Left lung (tissue), 4 donors: ENCODE measurements at regions not wholly inside any gene's neighbourhood (a gene's known extent, or its start where the extent isn't known, plus 50 kb on each side); places are given as distances from the start of the nearest gene placed in this dataset.
"Not testable (repeated sequence)": the region's sequence is repeated elsewhere in the genome, so short reads cannot be mapped to it uniquely, and the experiment has no call there.

ENCODE experiments used
- ATAC-seq: fragments of 200-7000 bp; cut with Tn5 transposase; one replicate; pipeline ENCODE4 v1.9.1; 2020; ENCODE audit warnings: moderate library complexity
- DNase-seq, 4 donors: peaks; one replicate each; pipeline ENCODE4 v3.0.0-alpha.2; 2013 to 2020
- H3K27ac ChIP-seq, 2 donors: fragments of 200-600 bp; sonication (generic) in 1 of 2; one replicate each; pipeline versions ENCODE4 v1.5.0 to v1.8.0; 2020 to 2021
- H3K27me3 ChIP-seq, 2 donors: fragments of 200-600 bp; sonication (generic) in 1 of 2; one replicate each; pipeline versions ENCODE4 v1.5.0 to v1.8.0; 2020 to 2021
- H3K36me3 ChIP-seq, 2 donors: fragments of 200-600 bp; sonication (generic) in 1 of 2; one replicate each; pipeline versions ENCODE4 v1.5.0 to v1.8.0; 2020 to 2021
- H3K4me1 ChIP-seq, 2 donors: fragments of 200-600 bp; one replicate each; pipeline ENCODE4 v1.8.0; 2021
- H3K4me3 ChIP-seq, 2 donors: fragments of 200-600 bp; sonication (generic) in 1 of 2; one replicate each; pipeline versions ENCODE4 v1.5.0 to v1.8.0; 2020 to 2021; ENCODE audit warnings: mild to moderate bottlenecking in 1 of 2
- H3K9me3 ChIP-seq, 2 donors: fragments of 200-600 bp; sonication (generic) in 1 of 2; one replicate each; pipeline versions ENCODE4 v1.5.0 to v1.8.0; 2020 to 2021
- intact Hi-C, 2 donors: fragments of 100-400 bp; cut with DNase I; formaldehyde crosslinking; loops; one replicate each; pipeline versions ENCODE4 v1.11.2 to v1.14.2; 2022
- TF ChIP-seq, protein P1 (sequence below), 2 donors: fragments of 200-600 bp; sonication (generic) in 1 of 2; IDR thresholded peaks; one replicate each; pipeline versions ENCODE4 v1.5.0 to v1.8.0; 2021; ENCODE audit warnings: antibody characterized with exemption in 2 of 2
- donor health status: DM: no; HTN: yes; CAD: no.
- donor health status: DM: no; HTN: no; CAD: no.

DNA sequence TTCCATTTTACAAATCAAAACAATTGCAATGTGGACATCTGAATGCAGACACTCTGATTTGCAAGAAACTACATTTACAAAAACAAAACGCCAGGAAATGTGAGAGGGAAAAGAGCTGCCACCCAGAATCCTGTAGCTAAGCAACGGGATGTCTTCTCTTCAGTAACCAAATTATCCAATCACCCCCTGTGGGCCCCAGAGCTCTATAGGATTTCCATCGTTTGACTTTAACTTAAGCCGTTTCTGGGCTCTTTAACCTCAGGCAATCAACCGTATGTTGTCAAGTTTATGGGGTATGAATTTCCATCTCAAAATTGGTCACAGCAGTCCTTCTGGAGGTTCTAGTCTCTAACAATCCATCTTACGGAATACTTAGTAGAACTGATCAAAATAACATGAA is 240.5 kb downstream of the ETV1 start:
- intact Hi-C loops: no loop called here
- DNase-seq (no peak), ATAC-seq (no peak)

DNA sequence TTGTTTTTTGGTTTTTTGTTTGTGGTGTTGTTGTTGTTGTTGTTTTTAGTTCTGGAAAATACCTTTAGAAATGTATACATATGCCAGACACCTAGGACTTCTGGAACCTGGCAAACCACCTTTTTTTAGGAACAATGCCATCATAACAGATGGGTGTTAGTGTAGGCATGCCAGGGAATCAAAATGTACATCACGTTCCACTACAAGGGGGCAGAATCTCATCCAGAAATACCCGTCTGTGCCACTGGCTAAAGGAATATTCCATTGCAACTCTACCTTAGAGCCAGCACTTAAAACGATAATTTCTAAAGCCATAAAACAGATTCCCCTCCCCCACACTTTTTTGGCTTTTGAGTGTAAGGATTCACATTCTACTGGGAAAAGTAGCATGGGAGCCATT is 239.8 kb downstream of the ETV1 start:
- DNase-seq: no peak
- intact Hi-C loops: no loop called here
- Histone ChIP-seq H3K9me3 (no peaks in the 10 kb centered on the region), H3K27ac (no peak overlapping the region), H3K4me1 (no peaks in the 10 kb centered on the region), H3K4me3 (no peak overlapping the region), H3K27me3 (no peaks in the 10 kb centered on the region), H3K36me3 (no peaks in the 10 kb centered on the region)
- no peak for ATAC-seq
- TF ChIP-seq, protein P1, sequence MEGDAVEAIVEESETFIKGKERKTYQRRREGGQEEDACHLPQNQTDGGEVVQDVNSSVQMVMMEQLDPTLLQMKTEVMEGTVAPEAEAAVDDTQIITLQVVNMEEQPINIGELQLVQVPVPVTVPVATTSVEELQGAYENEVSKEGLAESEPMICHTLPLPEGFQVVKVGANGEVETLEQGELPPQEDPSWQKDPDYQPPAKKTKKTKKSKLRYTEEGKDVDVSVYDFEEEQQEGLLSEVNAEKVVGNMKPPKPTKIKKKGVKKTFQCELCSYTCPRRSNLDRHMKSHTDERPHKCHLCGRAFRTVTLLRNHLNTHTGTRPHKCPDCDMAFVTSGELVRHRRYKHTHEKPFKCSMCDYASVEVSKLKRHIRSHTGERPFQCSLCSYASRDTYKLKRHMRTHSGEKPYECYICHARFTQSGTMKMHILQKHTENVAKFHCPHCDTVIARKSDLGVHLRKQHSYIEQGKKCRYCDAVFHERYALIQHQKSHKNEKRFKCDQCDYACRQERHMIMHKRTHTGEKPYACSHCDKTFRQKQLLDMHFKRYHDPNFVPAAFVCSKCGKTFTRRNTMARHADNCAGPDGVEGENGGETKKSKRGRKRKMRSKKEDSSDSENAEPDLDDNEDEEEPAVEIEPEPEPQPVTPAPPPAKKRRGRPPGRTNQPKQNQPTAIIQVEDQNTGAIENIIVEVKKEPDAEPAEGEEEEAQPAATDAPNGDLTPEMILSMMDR (IDR thresholded peaks at IDR 0.05): no peak

More for the DNA sequence above, 240.5 kb downstream of the ETV1 start:
- TF ChIP-seq, protein P1 (IDR thresholded peaks at IDR 0.05): no peak
- Histone ChIP-seq H3K27ac (no peak overlapping the region), H3K9me3 (no peaks in the 10 kb centered on the region), H3K4me3 (no peak overlapping the region), H3K4me1 (no peaks in the 10 kb centered on the region), H3K36me3 (no peaks in the 10 kb centered on the region), H3K27me3 (no peaks in the 10 kb centered on the region)

DNA sequence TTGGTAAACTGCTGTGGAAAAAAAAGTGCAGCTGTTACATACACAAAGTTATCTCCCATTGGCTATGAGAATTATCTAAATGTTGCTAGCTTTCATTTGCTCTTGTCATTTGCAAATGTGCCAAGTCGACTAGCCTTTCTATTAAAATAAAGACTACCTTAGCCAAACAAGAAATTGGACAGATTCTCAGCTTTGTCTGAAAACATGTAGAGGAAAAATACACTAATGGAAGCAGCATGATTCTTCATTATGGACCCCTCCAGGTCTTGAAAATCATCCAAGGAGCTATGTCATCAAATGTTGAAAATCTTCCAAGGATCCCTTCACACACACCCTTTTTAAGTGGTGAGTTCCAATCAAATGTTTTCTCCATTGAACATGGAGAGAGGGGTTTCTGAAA is 237.7 kb downstream of the ETV1 start:
- Histone ChIP-seq H3K27ac (no peak overlapping the region), H3K9me3 (no peaks in the 10 kb centered on the region), H3K4me3 (no peak overlapping the region), H3K36me3 (no peaks in the 10 kb centered on the region), H3K27me3 (no peaks in the 10 kb centered on the region), H3K4me1 (no peaks in the 10 kb centered on the region)
- ATAC-seq: no peak
- TF ChIP-seq, protein P1 (IDR thresholded peaks at IDR 0.05): no peak
- intact Hi-C loops: no loop called here
- DNase-seq: peak in 2 of 4 donors; percentile 24 to 48

DNA sequence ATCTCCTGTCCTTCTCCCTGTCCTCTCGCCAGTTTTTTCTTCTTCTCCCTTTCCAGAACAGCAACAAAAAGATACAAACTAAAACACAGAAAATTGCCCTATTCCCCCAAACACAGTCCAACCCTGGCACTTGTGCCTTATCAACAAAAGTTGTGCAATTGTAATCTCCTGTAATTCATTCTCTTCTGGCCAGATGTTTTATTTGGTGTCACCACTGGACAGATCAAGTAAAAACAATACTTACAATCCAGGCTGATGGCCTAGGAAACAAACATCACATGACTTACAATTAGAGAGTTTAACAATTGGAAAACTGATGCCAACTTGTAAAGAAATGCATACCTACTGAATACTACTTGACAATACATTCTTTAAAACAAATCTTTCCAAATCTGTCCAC is 231.6 kb downstream of the ETV1 start:
- Histone ChIP-seq H3K9me3 (no peaks in the 10 kb centered on the region), H3K36me3 (no peaks in the 10 kb centered on the region), H3K27me3 (no peaks in the 10 kb centered on the region), H3K4me3 (no peak overlapping the region), H3K4me1 (no peaks in the 10 kb centered on the region), H3K27ac (no peak overlapping the region)
- ATAC-seq (no peak), DNase-seq (peak in 1 of 4 donors; percentile 33)
- TF ChIP-seq, protein P1 (IDR thresholded peaks at IDR 0.05): no peak
- intact Hi-C loops: no loop called here

DNA sequence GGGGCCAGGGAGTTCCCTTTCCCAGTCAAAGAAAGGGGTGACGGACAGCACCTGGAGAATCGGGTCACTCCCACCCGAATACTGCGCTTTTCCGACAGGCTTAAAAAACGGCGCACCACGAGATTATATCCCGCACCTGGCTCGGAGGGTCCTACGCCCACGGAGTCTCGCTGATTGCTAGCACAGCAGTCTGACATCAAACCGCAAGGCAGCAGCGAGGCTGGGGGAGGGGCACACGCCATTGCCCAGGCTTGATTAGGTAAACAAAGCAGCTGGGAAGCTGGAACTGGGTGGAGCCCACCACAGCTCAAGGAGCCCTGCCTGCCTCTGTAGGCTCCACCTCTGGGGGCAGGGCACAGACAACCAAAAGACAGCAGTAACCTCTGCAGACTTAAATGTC is 223.6 kb downstream of the ETV1 start:
- H3K27me3 ChIP-seq: not testable (repeated sequence)

DNA sequence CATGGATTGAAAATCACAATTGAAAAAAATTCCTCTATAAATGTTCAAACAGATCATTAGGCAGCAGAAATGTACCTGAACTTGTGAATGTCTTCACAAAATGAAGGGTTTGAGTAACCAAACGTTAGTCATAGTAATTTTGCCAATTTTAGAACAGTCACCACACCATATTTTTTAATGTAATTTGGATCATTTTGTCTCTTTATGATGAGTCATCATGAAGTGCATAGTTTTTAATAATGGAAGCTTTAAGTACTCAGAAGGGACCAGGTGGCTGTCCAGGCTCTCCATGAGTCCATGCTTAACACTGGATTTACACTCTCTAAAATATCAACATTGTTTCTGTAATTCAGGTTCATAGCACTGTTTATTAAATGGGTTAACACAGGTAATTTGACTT is 219.2 kb downstream of the ETV1 start:
- H3K4me3 ChIP-seq: no peak overlapping the region
- no peaks in the 10 kb centered on the region for H3K36me3 ChIP-seq
- DNase-seq (no peak), ATAC-seq (no peak)
- intact Hi-C loops: no loop called here
- H3K27me3 ChIP-seq: no peaks in the 10 kb centered on the region
- H3K4me1 ChIP-seq: no peaks in the 10 kb centered on the region
- TF ChIP-seq, protein P1 (IDR thresholded peaks at IDR 0.05): no peak
- H3K27ac ChIP-seq: no peak overlapping the region
- H3K9me3 ChIP-seq: no peaks in the 10 kb centered on the region

More for the DNA sequence above, 223.6 kb downstream of the ETV1 start:
- H3K27ac ChIP-seq, H3K4me3 ChIP-seq, H3K36me3 ChIP-seq, DNase-seq, intact Hi-C loops, ATAC-seq, H3K4me1 ChIP-seq, H3K9me3 ChIP-seq: not testable (repeated sequence)
